GM21381 (cell line): ENCODE measurements at regions not wholly inside any gene's neighbourhood (a gene's known extent, or its start where the extent isn't known, plus 50 kb on each side); places are given as distances from the start of the nearest gene placed in this dataset.

Experiments used
- ATAC-seq: cut with Tn5 transposase; IDR thresholded peaks from one replicate; pipeline ENCODE4 v1.9.1; 2021; ENCODE audit warnings: mild to moderate bottlenecking, moderate library complexity; ENCODE audit not compliant: unreplicated experiment

GRCh38 chr20:50370036-50370566, 140.1 kb upstream of the PTPN1 start:
- ATAC-seq: no peak

GRCh38 chr20:50371878-50372769, 138.1 kb upstream of the PTPN1 start:
- no peak for ATAC-seq

- no peak for ATAC-seq
Observed at GRCh38 chr20:50372770-50373088, 137.5 kb upstream of the PTPN1 start.

- no peak for ATAC-seq
Observed at GRCh38 chr20:50373674-50374286, 136.4 kb upstream of the PTPN1 start.

GRCh38 chr20:50374541-50375078, 135.6 kb upstream of the PTPN1 start:
- no peak for ATAC-seq

- no peak for ATAC-seq
Observed at GRCh38 chr20:50376179-50376887, 133.8 kb upstream of the PTPN1 start.

GRCh38 chr20:50376888-50377459, 133.2 kb upstream of the PTPN1 start:
- ATAC-seq: no peak

GRCh38 chr20:50378170-50379000, 131.8 kb upstream of the PTPN1 start:
- no peak for ATAC-seq

GRCh38 chr20:50379049-50379990, 130.9 kb upstream of the PTPN1 start:
- ATAC-seq: no peak

- ATAC-seq: no peak
Observed at GRCh38 chr20:50379991-50380696, 130.0 kb upstream of the PTPN1 start.

GRCh38 chr20:50380697-50381040, 129.5 kb upstream of the PTPN1 start:
- no peak for ATAC-seq

GRCh38 chr20:50381075-50381732, 129.0 kb upstream of the PTPN1 start:
- ATAC-seq: no peak

GRCh38 chr20:50381771-50382593, 128.2 kb upstream of the PTPN1 start:
- ATAC-seq: no peak

GRCh38 chr20:50385733-50386640, 124.2 kb upstream of the PTPN1 start:
- ATAC-seq: no peak

GRCh38 chr20:50386641-50386960, 123.6 kb upstream of the PTPN1 start:
- ATAC-seq: no peak
